Right lung (tissue), 2 donors: ENCODE measurements at regions not wholly inside any gene's neighbourhood (a gene's known extent, or its start where the extent isn't known, plus 50 kb on each side); places are given as distances from the start of the nearest gene placed in this dataset.
A peak's percentile ranks its signal among the peaks of the same experiment; 100 is the strongest.
"Not testable (repeated sequence)": the region's sequence is repeated elsewhere in the genome, so short reads cannot be mapped to it uniquely, and the experiment has no call there.

ENCODE experiments used
- DNase-seq, 2 donors: peaks; one replicate each; pipeline ENCODE4 v3.0.0-alpha.2; 2013

DNA sequence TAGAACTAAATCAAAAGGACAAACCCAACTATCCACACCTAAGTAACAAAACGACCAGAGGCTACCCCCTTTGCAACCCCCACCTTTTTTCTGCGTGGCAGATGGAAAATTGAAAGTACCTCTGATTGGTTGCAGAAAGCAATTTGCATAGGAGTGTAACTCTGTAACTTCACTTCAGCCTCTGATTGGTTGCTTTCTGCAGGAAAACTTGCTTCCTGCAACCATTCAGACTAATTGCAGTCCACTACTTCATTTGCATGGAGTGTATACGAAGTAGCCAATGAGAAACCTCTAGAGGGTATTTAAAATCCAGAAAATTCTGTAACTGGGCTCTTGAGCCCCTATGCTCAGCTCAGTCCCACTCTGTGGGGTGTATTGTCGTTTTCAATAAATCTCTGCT is 129.1 kb upstream of the OLIG3 start:
- no peak for DNase-seq

GRCh38 chr6:137625100-137625661 is 131.0 kb upstream of the OLIG3 start:
- DNase-seq, result no peak

DNA sequence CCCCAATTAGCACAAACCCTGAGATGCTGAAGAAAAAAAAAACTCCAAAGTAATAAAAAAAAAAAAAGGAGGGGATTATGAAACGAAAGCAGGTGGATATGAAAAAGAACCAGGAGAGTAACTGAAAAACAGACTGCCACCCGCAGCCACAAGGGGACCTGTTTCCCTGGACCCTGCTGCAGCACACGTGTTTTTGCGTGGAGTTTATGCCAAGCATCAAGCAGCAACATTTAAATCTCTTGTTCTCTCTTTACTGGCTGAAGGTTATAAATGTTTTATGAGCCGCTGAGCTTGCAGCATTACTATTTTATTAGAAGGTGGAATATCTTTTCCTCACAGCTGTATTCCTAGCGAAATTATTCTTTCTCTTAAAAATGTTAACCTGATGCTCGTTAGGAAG is 131.6 kb upstream of the OLIG3 start:
- no peak for DNase-seq

GRCh38 chr6:137630666-137631065 is 136.5 kb upstream of the OLIG3 start:
- DNase-seq, result no peak

DNA sequence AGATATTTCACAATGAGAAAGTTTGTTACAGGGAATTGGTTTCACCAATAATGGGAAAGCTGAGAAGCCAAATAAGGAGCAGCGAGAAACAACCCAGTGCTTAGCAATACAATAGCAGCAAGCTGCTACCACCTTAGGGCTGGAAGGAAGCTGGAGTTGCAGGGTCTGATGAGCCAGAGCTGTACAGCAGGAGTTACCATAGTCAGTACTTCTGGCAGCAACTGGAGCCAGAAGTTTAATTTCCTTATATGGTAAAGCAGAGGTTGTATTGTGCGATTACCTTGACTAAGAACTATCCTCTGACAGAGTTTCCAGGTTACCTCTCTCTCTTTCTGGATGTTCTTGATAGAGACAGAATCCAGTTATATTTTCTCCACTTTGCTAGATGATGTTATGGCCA is 137.1 kb upstream of the OLIG3 start:
- DNase-seq, result no peak

DNA sequence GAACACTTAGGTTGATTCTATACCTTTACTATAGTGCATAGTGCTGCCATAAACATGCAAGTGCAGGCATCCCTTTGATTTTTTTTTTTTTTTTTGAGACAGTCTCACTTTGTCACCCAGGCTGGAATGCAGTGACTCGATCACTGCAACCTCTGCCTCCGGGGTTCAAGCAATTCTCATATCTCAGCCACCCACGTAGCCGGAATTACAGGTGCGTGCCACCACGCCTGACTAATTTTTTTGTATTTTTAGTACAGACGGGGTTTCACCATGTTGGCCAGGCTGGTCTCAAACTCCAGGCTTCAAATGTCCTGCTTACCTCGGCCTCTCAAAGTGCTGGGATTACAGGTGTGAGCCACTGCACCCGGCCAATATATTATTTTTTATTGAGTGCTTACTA is 140.0 kb upstream of the OLIG3 start:
- not testable (repeated sequence) for DNase-seq

DNA sequence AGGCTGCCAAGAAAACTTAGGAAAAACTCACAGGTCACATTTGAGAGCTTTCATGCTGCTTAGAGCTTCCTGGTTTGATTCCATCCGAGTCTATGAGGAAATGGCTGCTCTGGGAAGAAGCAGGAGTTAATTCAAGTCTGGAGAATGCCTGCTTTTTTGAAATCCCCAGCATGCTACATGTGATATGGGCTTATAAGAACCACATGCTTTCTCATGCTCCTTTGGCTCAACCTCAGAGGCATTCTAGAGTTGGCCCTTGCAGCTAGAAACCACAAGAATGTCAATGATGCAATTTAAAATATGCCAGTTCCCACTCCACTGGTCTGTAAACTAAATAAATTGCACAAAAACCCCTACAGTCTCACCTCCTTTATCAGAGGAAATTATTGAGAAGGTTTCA is 142.9 kb upstream of the OLIG3 start:
- DNase-seq, result peak; percentile 62 to 65

- DNase-seq, result no peak
Measured at GRCh38 chr6:137638926-137639706, 144.9 kb upstream of the OLIG3 start.

DNA sequence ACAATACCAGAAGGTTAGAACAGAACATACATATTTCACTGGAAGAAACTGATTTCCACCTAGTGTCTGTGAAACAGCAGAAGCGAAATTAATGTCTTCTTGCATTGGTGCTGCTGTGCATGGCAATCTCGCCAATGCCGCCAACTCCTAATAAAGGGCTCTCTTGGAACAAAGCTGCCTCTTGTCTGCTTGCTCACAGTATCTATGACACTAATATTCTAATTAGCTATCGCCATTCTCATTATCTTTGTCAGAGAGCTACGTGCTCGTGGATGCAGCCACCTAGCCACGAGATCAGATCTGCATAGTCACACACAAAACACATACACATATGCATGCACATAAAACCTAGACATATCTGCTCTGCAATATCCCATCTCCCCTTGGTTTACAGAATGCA is 145.9 kb upstream of the OLIG3 start:
- no peak for DNase-seq

DNA sequence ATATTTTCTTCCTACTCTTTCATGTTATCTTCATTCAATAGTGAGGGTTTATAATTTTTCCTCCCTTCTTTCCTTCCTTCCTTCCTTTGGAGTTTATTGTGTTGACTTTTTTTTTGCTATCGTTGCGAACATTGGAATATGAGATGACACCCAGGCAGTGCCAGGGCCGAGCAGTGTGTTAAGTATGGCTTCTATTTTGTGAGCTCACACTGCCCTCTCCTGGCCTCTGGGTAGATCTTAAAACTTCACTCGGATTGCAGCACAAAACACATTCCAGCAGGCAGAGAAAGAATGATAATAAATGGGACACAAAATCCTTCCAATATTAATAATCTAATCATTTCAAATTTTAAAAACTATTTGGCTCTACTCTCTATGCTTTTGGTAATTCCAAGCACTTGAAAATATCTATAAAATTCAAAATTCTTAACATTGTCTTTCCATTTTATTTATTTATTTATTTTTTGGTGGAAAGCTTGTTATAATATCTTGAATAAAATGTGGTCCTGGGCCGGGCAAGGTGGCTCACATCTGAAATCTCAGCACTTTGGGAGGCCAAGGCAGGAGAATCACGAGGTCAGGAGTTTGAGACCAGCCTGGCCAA is 147.4 kb upstream of the OLIG3 start:
- peak; percentile 56 to 69 for DNase-seq

- not testable (repeated sequence) for DNase-seq
Measured at GRCh38 chr6:137643210-137643609, 149.0 kb upstream of the OLIG3 start.

DNA sequence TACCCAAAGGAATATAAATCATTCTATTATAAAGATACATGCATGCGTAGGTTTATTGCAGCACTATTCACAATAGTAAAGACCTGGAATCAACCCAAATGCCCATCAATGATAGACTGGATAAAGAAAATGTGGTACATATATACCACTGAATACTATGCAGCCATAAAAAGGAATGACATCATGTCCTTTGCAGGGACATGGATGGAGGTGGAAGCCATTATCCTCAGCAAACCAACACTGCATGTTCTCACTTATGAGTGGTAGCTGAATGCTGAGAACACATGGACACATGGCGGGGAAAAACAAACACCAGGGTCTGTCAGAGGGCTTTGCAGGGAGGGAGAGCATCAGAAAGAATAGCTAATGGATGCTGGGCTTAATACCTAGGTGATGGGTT is 149.4 kb upstream of the OLIG3 start:
- not testable (repeated sequence) for DNase-seq

DNA sequence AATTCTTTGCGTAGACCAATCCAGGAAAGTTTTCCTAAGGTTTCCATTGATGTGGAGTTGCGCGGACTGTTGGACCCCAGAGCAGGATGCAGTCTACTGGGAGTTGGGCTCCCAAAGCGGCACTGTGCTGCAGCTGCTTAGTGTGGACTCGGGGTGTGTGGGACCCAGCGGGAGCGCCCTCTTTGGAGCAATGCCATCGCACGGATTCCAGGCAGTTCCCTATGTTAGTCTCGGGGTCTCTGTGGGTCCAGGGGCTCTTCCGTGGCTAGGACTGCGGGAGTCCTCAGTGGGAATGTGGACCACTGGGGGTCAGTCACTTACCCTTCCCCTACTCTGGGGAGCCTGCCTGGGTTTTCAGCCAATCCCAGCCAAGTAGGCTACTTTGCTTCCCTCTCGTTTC is 151.7 kb upstream of the OLIG3 start:
- no peak for DNase-seq

- no peak for DNase-seq
Measured at GRCh38 chr6:137646484-137646883, 152.3 kb upstream of the OLIG3 start.

DNA sequence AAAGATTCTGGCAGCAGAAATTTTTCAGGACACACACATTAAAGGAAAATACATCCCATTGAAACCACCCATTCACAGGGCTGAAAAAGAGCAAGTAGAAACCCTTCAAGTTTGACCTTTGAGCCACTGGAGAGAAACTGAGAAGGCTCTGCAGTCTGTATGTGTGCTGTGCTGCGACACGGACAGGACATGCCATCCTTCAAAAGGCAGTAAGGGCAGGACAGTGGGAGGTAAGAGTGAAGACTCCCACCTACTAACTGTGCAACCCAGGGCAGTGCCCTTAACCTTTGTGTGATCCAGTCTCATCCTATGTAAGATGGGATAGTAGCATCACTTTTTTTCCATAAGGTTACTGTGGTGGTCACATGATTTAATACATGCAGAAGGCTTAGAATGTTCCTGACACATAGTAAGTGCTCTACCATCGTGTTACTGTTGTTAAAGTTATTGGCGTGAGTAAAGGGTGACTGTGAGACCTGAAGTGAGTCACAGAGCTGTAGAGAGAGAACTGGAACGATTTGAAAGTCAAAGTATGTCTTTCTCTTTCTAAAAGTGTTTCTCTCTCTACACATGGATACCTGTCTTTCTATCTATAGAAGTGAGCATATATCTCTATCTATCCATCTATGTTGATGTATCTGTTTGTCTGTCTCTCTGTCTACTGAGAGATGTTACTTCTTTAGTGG is 153.7 kb upstream of the OLIG3 start:
- DNase-seq, result no peak

DNA sequence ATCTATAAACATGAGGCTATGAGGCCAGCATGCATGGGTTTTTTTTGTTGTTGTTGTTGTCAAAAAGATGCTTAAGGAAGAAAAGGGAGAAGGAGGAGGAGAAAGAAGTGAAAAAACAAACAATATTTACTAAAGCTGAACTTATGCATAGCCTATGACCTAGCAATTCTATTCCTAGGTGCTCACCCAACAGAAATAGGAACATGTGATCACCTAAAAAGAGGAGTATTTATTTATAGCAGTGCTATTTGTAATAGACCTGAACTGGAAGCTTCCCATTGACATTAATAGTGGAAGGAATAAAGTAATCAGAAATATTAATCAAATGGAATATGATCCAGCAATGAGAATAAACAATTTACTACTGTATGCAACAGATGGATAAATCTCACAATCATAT is 156.5 kb upstream of the OLIG3 start:
- no peak for DNase-seq

GRCh38 chr6:137651178-137651577 is 157.0 kb upstream of the OLIG3 start:
- no peak for DNase-seq

DNA sequence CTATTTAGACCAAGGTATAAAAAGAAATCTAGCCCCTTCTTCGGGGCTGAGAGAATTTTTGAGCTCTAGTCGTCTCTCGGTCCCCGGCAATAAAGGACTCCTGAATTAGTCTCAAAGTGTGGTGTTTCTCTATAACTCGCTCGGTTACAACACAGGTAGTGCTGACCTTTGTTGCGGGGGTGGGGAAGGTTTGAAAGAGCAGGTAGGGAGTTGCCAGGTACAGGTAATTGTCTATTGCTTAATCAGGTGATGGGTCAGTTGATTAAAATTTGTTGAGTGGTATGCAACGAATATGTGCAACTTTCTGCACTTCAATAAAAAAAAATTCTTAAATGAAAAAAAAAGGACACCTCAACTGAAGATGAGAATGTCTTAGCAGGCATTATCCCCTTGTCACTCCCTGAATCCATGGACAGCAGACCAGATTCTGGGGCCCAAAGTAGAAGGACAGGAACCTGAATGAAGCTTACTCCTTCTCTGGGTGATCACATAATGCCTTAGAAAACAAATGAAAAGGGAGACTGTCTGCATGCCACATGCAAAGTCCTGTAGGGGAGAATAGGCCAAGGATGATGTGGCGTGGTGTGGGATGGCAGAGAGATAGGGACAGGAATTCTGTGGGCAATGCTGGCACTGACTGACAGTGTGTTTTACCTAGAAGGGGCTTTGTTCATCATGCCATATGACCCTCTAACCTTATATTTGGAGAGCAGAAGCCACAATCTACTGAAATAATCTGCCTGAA is 157.6 kb upstream of the OLIG3 start:
- no peak for DNase-seq

DNA sequence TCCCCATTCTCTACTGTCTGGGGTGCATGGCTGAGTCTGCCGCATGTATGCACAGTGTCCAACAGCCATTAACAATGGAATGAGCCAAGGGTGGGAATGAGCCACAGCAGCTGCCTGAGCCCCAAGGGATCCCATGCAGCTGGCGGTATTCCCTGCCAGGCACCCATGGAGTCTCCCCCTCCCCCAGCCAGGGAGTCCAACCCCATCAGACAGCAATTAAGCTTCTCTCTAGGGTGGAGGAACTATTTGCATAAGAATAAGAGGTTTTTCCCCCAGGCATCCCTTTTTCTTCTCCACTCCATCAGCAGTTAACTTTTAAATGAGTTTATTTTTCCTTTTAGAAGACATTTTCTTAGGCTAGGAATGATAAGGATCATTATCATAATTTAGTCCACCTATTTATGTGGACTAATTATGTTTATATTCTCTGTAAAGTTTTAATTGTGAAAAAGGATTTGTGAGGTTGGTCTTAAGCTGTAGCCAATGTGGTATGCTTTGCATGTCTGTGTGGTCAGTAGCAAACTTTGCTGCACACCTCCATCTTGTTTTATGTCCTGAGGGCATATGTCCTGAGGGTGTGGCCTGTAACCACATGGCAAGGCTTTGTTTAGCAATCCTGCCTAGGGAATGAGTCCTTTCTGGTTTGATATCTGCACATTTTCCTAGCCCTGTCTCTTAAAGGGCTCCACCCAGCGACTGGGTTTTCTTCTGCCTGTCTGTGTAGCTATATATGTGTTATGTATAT is 158.9 kb upstream of the OLIG3 start:
- no peak for DNase-seq

DNA sequence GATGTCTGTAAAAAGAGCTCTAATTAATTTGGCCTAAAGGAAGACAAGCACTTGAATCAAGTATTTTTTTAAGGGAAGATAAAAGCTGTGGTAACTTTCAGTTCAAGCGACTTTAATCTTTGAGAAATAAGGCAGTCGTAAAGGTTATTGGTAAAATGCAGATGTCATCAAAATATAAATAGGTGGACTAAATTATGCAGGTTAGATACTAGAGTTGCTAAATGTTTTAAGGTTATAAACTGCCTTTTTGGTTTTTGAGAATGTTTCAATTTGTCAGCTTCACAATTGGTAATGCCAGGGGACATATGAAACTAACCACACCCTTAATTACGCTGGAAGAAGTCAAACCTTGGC is 159.5 kb upstream of the OLIG3 start:
- no peak for DNase-seq

DNA sequence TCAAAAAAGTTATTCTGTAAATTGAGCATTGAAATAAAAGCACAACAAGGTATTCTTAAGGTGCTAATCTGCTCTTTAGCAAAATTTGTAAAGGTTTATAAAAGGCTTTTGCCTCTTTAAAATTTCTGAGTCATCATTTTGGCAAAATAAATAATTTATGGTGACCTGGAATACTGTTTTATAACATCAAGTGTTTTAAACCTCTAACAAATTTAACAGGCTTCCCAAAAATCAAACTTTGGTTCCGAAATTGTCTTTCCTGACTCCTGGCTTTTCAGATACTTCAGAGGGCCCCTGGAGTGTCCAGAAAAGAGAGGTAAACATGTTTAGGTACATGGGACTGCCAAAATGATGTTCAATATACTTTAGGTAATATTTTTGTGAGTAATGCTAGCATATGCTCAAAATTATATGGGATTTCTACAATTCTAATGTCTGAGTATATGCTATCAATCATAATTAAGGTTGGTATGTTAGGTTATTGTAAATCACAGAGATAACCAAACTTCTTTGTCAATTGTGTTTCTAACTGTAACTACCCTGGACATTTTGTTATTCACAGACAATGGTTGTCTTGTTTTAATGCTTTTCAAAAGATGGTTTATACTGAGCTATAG is 160.3 kb upstream of the OLIG3 start:
- DNase-seq, result no peak
